UCSD-AML1 (cell line): ENCODE measurements at regions not wholly inside any gene's neighbourhood (a gene's known extent, or its start where the extent isn't known, plus 50 kb on each side); places are given as distances from the start of the nearest gene placed in this dataset.
"Not testable (repeated sequence)": the region's sequence is repeated elsewhere in the genome, so short reads cannot be mapped to it uniquely, and the experiment has no call there.

Experiments
- DNase-seq: peaks from one replicate; lab custom pipeline; 2025; ENCODE audit not compliant: unreplicated experiment; lab: John Stamatoyannopoulos, UW

GRCh38 chr5:60517850-60518249 lies 182.1 kb downstream of the DEPDC1B start:
- no peak for DNase-seq

- DNase-seq: no peak
Observed at GRCh38 chr5:60517094-60517694, 182.8 kb downstream of the DEPDC1B start.

- no peak for DNase-seq
Observed at GRCh38 chr5:60516688-60517087, 183.3 kb downstream of the DEPDC1B start.

GRCh38 chr5:60514152-60514551 lies 185.8 kb downstream of the DEPDC1B start:
- DNase-seq: no peak

GRCh38 chr5:60512117-60512516 lies 187.8 kb downstream of the DEPDC1B start:
- DNase-seq: no peak

- DNase-seq: no peak
Observed at GRCh38 chr5:60510663-60511062, 189.3 kb downstream of the DEPDC1B start.

GRCh38 chr5:60510049-60510448 lies 189.9 kb downstream of the DEPDC1B start:
- DNase-seq: no peak

- DNase-seq: no peak
Observed at GRCh38 chr5:60509519-60509918, 190.4 kb downstream of the DEPDC1B start.

- DNase-seq: no peak
Observed at GRCh38 chr5:60507687-60508086, 192.3 kb downstream of the DEPDC1B start.

GRCh38 chr5:60505373-60506171 lies 194.4 kb downstream of the DEPDC1B start:
- no peak for DNase-seq

GRCh38 chr5:60504342-60504741 lies 195.6 kb downstream of the DEPDC1B start:
- DNase-seq: no peak

GRCh38 chr5:60503771-60504170 lies 196.2 kb downstream of the DEPDC1B start:
- DNase-seq: no peak

- DNase-seq: no peak
Observed at GRCh38 chr5:60497706-60498500, 202.1 kb downstream of the DEPDC1B start.

- DNase-seq: no peak
Observed at GRCh38 chr5:60495644-60496520, 204.1 kb downstream of the DEPDC1B start.

GRCh38 chr5:60494635-60495034 lies 205.3 kb downstream of the DEPDC1B start:
- DNase-seq: no peak

- DNase-seq: no peak
Observed at GRCh38 chr5:60494144-60494543, 205.8 kb downstream of the DEPDC1B start.

- DNase-seq: no peak
Observed at GRCh38 chr5:60493372-60493771, 206.6 kb downstream of the DEPDC1B start.

- no peak for DNase-seq
Observed at GRCh38 chr5:60492958-60493357, 207.0 kb downstream of the DEPDC1B start.

GRCh38 chr5:60492358-60492757 lies 207.6 kb downstream of the DEPDC1B start:
- DNase-seq: not testable (repeated sequence)

- no peak for DNase-seq
Observed at GRCh38 chr5:60490597-60491166, 209.3 kb downstream of the DEPDC1B start.

GRCh38 chr5:60489856-60490255 lies 210.1 kb downstream of the DEPDC1B start:
- DNase-seq: no peak
